Left cardiac atrium (tissue), 4 donors: ENCODE measurements at regions not wholly inside any gene's neighbourhood (a gene's known extent, or its start where the extent isn't known, plus 50 kb on each side); places are given as distances from the start of the nearest gene placed in this dataset.
A peak's percentile ranks its signal among the peaks of the same experiment; 100 is the strongest.

Experiments
- ATAC-seq, 2 donors: fragments of 200-7000 bp; cut with Tn5 transposase; one replicate each; pipeline ENCODE4 v1.9.1; 2020; ENCODE audit warnings: mild to moderate bottlenecking in 2 of 2, moderate library complexity in 2 of 2
- DNase-seq: peaks from one replicate; pipeline ENCODE4 v3.0.0-alpha.2; 2020
- intact Hi-C, 2 donors: fragments of 100-400 bp; cut with DNase I; formaldehyde crosslinking; loops; one replicate each; pipeline versions ENCODE4 v1.14.1 to v1.15.1; 2022 to 2023
- donor health status: DM: no; HTN: yes; CAD: no.
- donor health status: DM: no; HTN: yes; CAD: no; lungs with severe emphysema.
- donor health status: DM: yes; HTN: yes; CAD: no.
- donor health status: Dilated cardiomyopathy.

GRCh38 chr10:124271676-124272075, 147.0 kb downstream of the OAT start:
- ATAC-seq (no peak), DNase-seq (no peak)
- intact Hi-C loops = no loop called here

GRCh38 chr10:124270530-124271327, 148.0 kb downstream of the OAT start:
- DNase-seq (no peak), ATAC-seq (no peak)
- intact Hi-C loops = no loop called here

GRCh38 chr10:124268976-124269375, 149.7 kb downstream of the OAT start:
- intact Hi-C loops = loop anchor here in 1 of 2 donors (10.0 kb wide), 1 partner anchor 274 kb away; no protein-coding TSS in a partner anchor
- ATAC-seq (no peak), DNase-seq (no peak)

- DNase-seq (no peak), ATAC-seq (no peak)
- intact Hi-C loops = loop anchor here in 1 of 2 donors (10.0 kb wide), 1 partner anchor 273 kb away; no protein-coding TSS in a partner anchor
Observed at GRCh38 chr10:124267911-124268549, 150.7 kb downstream of the OAT start.

- ATAC-seq = peak in 1 of 2 donors; percentile 87
- intact Hi-C loops = loop anchor here in 1 of 2 donors (10.0 kb wide), 1 partner anchor 273 kb away; no protein-coding TSS in a partner anchor
- DNase-seq = no peak
Observed at GRCh38 chr10:124267231-124267885, 151.4 kb downstream of the OAT start.

- ATAC-seq (peak in 1 of 2 donors; percentile 28), DNase-seq (no peak)
- intact Hi-C loops = loop anchor here in 1 of 2 donors (10.0 kb wide), 1 partner anchor 272 kb away; no protein-coding TSS in a partner anchor
Observed at GRCh38 chr10:124266468-124267230, 152.1 kb downstream of the OAT start.

- ATAC-seq (no peak), DNase-seq (no peak)
- intact Hi-C loops = loop anchor here in 1 of 2 donors (10.0 kb wide), 1 partner anchor 271 kb away; no protein-coding TSS in a partner anchor
Observed at GRCh38 chr10:124265776-124266467, 152.8 kb downstream of the OAT start.

GRCh38 chr10:124265391-124265745, 153.4 kb downstream of the OAT start:
- DNase-seq (no peak), ATAC-seq (no peak)
- intact Hi-C loops = loop anchor here in 1 of 2 donors (10.0 kb wide), 1 partner anchor 271 kb away; no protein-coding TSS in a partner anchor

- ATAC-seq = no peak
- DNase-seq = no peak
- intact Hi-C loops = loop anchor here (5.0 to 10.0 kb wide), 2 partner anchors 268 to 270 kb away; no protein-coding TSS in a partner anchor
Observed at GRCh38 chr10:124264711-124265390, 153.9 kb downstream of the OAT start.

GRCh38 chr10:124264271-124264670, 154.5 kb downstream of the OAT start:
- DNase-seq = no peak
- ATAC-seq = no peak
- intact Hi-C loops = loop anchor here (5.0 to 10.0 kb wide), 2 partner anchors 267 to 269 kb away; no protein-coding TSS in a partner anchor

- intact Hi-C loops = loop anchor here (5.0 to 10.0 kb wide), 2 partner anchors 266 to 269 kb away; no protein-coding TSS in a partner anchor
- ATAC-seq = no peak
- no peak for DNase-seq
Observed at GRCh38 chr10:124263726-124264125, 155.0 kb downstream of the OAT start.

GRCh38 chr10:124262971-124263370, 155.8 kb downstream of the OAT start:
- no peak for ATAC-seq
- intact Hi-C loops = loop anchor here (5.0 to 10.0 kb wide), 2 partner anchors 266 to 268 kb away; no protein-coding TSS in a partner anchor
- DNase-seq = no peak

GRCh38 chr10:124262234-124262865, 156.4 kb downstream of the OAT start:
- DNase-seq (no peak), ATAC-seq (no peak)
- intact Hi-C loops = loop anchor here (5.0 to 10.0 kb wide), 2 partner anchors 265 to 268 kb away; no protein-coding TSS in a partner anchor

GRCh38 chr10:124259139-124259825, 159.4 kb downstream of the OAT start:
- intact Hi-C loops = no loop called here
- ATAC-seq (no peak), DNase-seq (no peak)

GRCh38 chr10:124257781-124258180, 160.9 kb downstream of the OAT start:
- intact Hi-C loops = no loop called here
- no peak for DNase-seq
- ATAC-seq = no peak

- DNase-seq = no peak
- intact Hi-C loops = no loop called here
- no peak for ATAC-seq
Observed at GRCh38 chr10:124256151-124256550, 162.6 kb downstream of the OAT start.
